Esophagus squamous epithelium (tissue), 4 donors: ENCODE measurements at regions not wholly inside any gene's neighbourhood (a gene's known extent, or its start where the extent isn't known, plus 50 kb on each side); places are given as distances from the start of the nearest gene placed in this dataset.

ENCODE experiments used
- CTCF ChIP-seq, 6 experiments: fragments of 450-650 bp in 4 of 6; fragments of 200-600 bp in 2 of 6; sonication (generic) in 2 of 6; IDR thresholded peaks; one replicate each; pipeline ENCODE4 v1.5.1; 2016 to 2019; ENCODE audit warnings: antibody characterized with exemption in 6 of 6, mild to moderate bottlenecking in 4 of 6, moderate library complexity in 4 of 6
- POLR2A ChIP-seq, 4 donors: fragments of 450-650 bp; IDR thresholded peaks; one replicate each; pipeline ENCODE4 v1.6.1; 2017; ENCODE audit warnings: antibody characterized with exemption in 4 of 4, mild to moderate bottlenecking in 4 of 4, moderate library complexity in 3 of 4

DNA sequence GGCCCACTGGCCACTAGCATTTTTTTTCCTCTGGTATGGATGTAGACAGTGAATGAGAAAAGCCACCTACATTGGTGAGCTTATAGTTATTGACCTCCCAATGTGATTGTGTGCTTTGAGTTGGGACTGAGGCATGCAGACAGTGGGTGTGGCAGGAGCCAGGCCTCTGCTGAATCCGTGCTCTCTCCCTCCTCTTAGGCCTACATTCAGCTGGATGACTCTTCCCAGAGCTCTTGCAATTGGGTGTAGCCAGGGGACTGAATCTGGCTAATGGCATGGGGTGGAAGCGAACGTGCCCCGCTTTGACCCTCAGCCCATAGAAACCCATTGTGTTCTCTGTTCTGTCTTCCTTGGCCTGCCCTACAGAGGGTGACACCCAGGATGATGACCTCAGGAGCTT lies 698.3 kb upstream of the HS6ST1 start:
- TF ChIP-seq POLR2A (IDR thresholded peaks at IDR 0.05) = no peak
- TF ChIP-seq CTCF (IDR thresholded peaks at IDR 0.05) = no peak
